ENCODE measurements at regions not wholly inside any gene's neighbourhood (a gene's known extent, or its start where the extent isn't known, plus 50 kb on each side); places are given as distances from the start of the nearest gene placed in this dataset.

- Histone ChIP-seq H3K79me2 (ENCODE audit: insufficient read depth, low read length) (no peaks in the 10 kb centered on the region), H3K56ac (ENCODE audit: insufficient read length, low read depth, low read length) (no peak overlapping the region), H3T11ph (ENCODE audit: low read length) (no peak overlapping the region), H2BK120ac (ENCODE audit: low read depth, low read length, poor library complexity, severe bottlenecking) (no peak overlapping the region), H2AFZ (ENCODE audit: low read length) (no peak overlapping the region), H3K4ac (ENCODE audit: low read depth, low read length) (no peak overlapping the region), H3K9me3 (ENCODE audit: control insufficient read depth, low read depth, low read length) (no peaks in the 10 kb centered on the region), H3K14ac (ENCODE audit: insufficient read depth, low read length) (no peak overlapping the region), H3K23me2 (ENCODE audit: insufficient read length, low read depth, low read length, poor library complexity, severe bottlenecking) (no peaks in the 10 kb centered on the region), H3K27me3 (ENCODE audit: insufficient read depth, low read length) (no peaks in the 10 kb centered on the region), H3K18ac (ENCODE audit: insufficient read length, low read depth, low read length) (no peak overlapping the region), H3K79me1 (ENCODE audit: insufficient read depth, low read depth, low read length, poor library complexity, severe bottlenecking) (no peaks in the 10 kb centered on the region), H2BK5ac (ENCODE audit: insufficient read length, low read length) (no peak overlapping the region), H2BK12ac (ENCODE audit: insufficient read length, low read depth, low read length) (no peak overlapping the region), H3K27ac (ENCODE audit: insufficient read length, low read depth, low read length) (no peak overlapping the region), H3K4me2 (ENCODE audit: insufficient read depth, insufficient read length, low read length) (no peak overlapping the region), H2BK20ac (ENCODE audit: low read depth, low read length, poor library complexity, severe bottlenecking) (no peak overlapping the region), H4K20me1 (ENCODE audit: control insufficient read depth, insufficient read depth, insufficient read length) (no peaks in the 10 kb centered on the region), H2BK15ac (ENCODE audit: low read depth, low read length) (no peak overlapping the region), H3K4me1 (ENCODE audit: insufficient read depth, low read length) (no peaks in the 10 kb centered on the region; the same call in 1 of the 2 replicates), H3K9ac (ENCODE audit: extremely low read depth, insufficient read length, low read length) (no peak overlapping the region), H4K8ac (replicated peaks; ENCODE audit: insufficient read length, low read depth, low read length) (no peak overlapping the region), H3K23ac (ENCODE audit: insufficient read length, low read depth, low read length) (no peak overlapping the region), H4K5ac (ENCODE audit: insufficient read length, low read depth, low read length) (no peak overlapping the region), H2AK5ac (ENCODE audit: insufficient read length, low read length) (no peak overlapping the region), H4K91ac (ENCODE audit: insufficient read length, low read depth, low read length) (no peak overlapping the region)
- no peak for TF ChIP-seq CTCF (conservative IDR thresholded peaks at IDR 0.05)
- Mint-ChIP-seq H3K9me3 (peaks cover 0 to 2% of the 10 kb centered on the region in 2 experiments; a peak in 1 of 5 replicates), H3K27me3 (ENCODE audit: low read depth) (no peaks in the 10 kb centered on the region), H3K36me3 (ENCODE audit: insufficient read depth in 1 of 3, low read depth in 3 of 3) (no peaks in the 10 kb centered on the region), H3K4me3 (no peak overlapping the region), H3K27ac (no peak overlapping the region), H3K4me1 (peaks cover 2 to 8% of the 10 kb centered on the region in 2 experiments)
- no peak for DNase-seq
Measured at GRCh38 chr2:139124271-139124670, 344.1 kb upstream of the NXPH2 start.
